ENCODE measurements at regions not wholly inside any gene's neighbourhood (a gene's known extent, or its start where the extent isn't known, plus 50 kb on each side); places are given as distances from the start of the nearest gene placed in this dataset.

- DNase-seq (ENCODE audit: low spot score), result peak; percentile 66
These were observed 124.1 kb upstream of the RPS6KA2 start for GRCh38 chr6:166751051-166751595.

GRCh38 chr6:166750108-166750793, 123.2 kb upstream of the RPS6KA2 start:
- no peak for DNase-seq (ENCODE audit: low spot score)

GRCh38 chr6:166749666-166750065, 122.6 kb upstream of the RPS6KA2 start:
- DNase-seq (ENCODE audit: low spot score), result no peak

- DNase-seq (ENCODE audit: low spot score), result no peak
These were observed 120.9 kb upstream of the RPS6KA2 start for GRCh38 chr6:166747644-166748595.

- DNase-seq (ENCODE audit: low spot score), result no peak
These were observed 119.0 kb upstream of the RPS6KA2 start for GRCh38 chr6:166745801-166746668.

- peak; percentile 50 for DNase-seq (ENCODE audit: low spot score)
These were observed 117.4 kb upstream of the RPS6KA2 start for GRCh38 chr6:166744223-166745134.

- DNase-seq (ENCODE audit: low spot score), result no peak
These were observed 116.6 kb upstream of the RPS6KA2 start for GRCh38 chr6:166743406-166744222.

- DNase-seq (ENCODE audit: low spot score), result no peak
These were observed 115.9 kb upstream of the RPS6KA2 start for GRCh38 chr6:166742981-166743380.

GRCh38 chr6:166739976-166740318, 112.9 kb upstream of the RPS6KA2 start:
- no peak for DNase-seq (ENCODE audit: low spot score)

GRCh38 chr6:166739117-166739975, 112.3 kb upstream of the RPS6KA2 start:
- no peak for DNase-seq (ENCODE audit: low spot score)

- DNase-seq (ENCODE audit: low spot score), result no peak
These were observed 111.5 kb upstream of the RPS6KA2 start for GRCh38 chr6:166738386-166739116.

- DNase-seq (ENCODE audit: low spot score), result no peak
These were observed 110.2 kb upstream of the RPS6KA2 start for GRCh38 chr6:166737261-166737660.

- peak; percentile 11 for DNase-seq (ENCODE audit: low spot score)
These were observed 109.6 kb upstream of the RPS6KA2 start for GRCh38 chr6:166736634-166737033.

- DNase-seq (ENCODE audit: low spot score), result no peak
These were observed 106.8 kb upstream of the RPS6KA2 start for GRCh38 chr6:166733900-166734299.

GRCh38 chr6:166729658-166730057, 102.6 kb upstream of the RPS6KA2 start:
- no peak for DNase-seq (ENCODE audit: low spot score)

- DNase-seq (ENCODE audit: low spot score), result no peak
These were observed 102.0 kb upstream of the RPS6KA2 start for GRCh38 chr6:166728884-166729530.

- no peak for DNase-seq (ENCODE audit: low spot score)
These were observed 99.2 kb upstream of the RPS6KA2 start for GRCh38 chr6:166726201-166726600.

GRCh38 chr6:166725571-166725970, 98.5 kb upstream of the RPS6KA2 start:
- no peak for DNase-seq (ENCODE audit: low spot score)

Data from ecto neural progenitor cell (in vitro differentiated cells).